SK-MEL-5 (cell line): ENCODE measurements at regions not wholly inside any gene's neighbourhood (a gene's known extent, or its start where the extent isn't known, plus 50 kb on each side); places are given as distances from the start of the nearest gene placed in this dataset.

Experiments used
- DNase-seq: peaks from one replicate; pipeline ENCODE4 v3.0.0-alpha.2; 2016; ENCODE audit warnings: low read depth, low spot score
- in situ Hi-C: cut with HindIII; loops from 2 replicates; pipeline ENCODE4 v1.10.0; 2016; ENCODE audit warnings: low sequenced_read_pairs, high pct_unique_total_duplicates, low pct_unique_long_range_greater_than_20kb
- small RNA-seq, 2 experiments: library from RNA; depleted of rRNA; stranded (forward); fragments of <200 nt; gene quantifications; one replicate each; pipeline ENCODE3, GENCODE V24; 2014

- no peak for DNase-seq
- in situ Hi-C loops, result no loop called here
Measured at GRCh38 chr2:18009891-18010290, 131.4 kb downstream of the KCNS3 start.

- no peak for DNase-seq
- in situ Hi-C loops, result no loop called here
Measured at GRCh38 chr2:18005411-18005810, 126.9 kb downstream of the KCNS3 start.

- DNase-seq, result peak; percentile 27
- in situ Hi-C loops, result no loop called here
Measured at GRCh38 chr2:18001671-18002070, 123.2 kb downstream of the KCNS3 start.

- in situ Hi-C loops, result no loop called here
- no peak for DNase-seq
Measured at GRCh38 chr2:17996978-17997377, 118.5 kb downstream of the KCNS3 start.

- DNase-seq, result no peak
- in situ Hi-C loops, result no loop called here
Measured at GRCh38 chr2:17995593-17995992, 117.1 kb downstream of the KCNS3 start.

Small RNA genes lying in the stretch of these regions (small RNA-seq; reads per million reads assigned to genes)
- 0 reads per million in 2 experiments for gene RF00561
